ENCODE measurements at regions not wholly inside any gene's neighbourhood (a gene's known extent, or its start where the extent isn't known, plus 50 kb on each side); places are given as distances from the start of the nearest gene placed in this dataset.
"Not testable (repeated sequence)": the region's sequence is repeated elsewhere in the genome, so short reads cannot be mapped to it uniquely, and the experiment has no call there.

- DNase-seq (ENCODE audit: low read depth) = no peak
These were observed 206.0 kb downstream of the MTERF1 start for GRCh38 chr7:91674470-91674869.

GRCh38 chr7:91681718-91682117 lies 198.8 kb downstream of the MTERF1 start:
- no peak for DNase-seq (ENCODE audit: low read depth)

GRCh38 chr7:91683823-91684222 lies 196.7 kb downstream of the MTERF1 start:
- peak; percentile 52 for DNase-seq (ENCODE audit: low read depth)

DNA sequence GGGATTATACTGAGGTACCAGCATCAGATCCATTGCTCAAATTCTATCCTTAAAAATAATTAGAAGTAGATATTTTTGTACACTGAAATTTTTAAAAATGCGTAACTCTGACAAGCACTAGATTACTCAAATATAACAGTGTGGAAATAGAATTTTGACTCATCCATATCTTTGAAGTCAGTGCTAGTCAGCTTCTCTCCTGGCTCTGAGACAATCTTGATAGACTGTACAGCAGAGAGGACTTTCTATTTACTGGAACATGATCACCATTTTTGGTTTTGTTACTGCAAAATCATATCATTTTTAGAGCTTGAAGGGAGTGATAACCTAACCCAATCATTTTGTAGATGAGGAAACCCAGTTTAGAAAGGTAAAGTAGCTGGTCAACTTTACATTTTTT lies 195.0 kb downstream of the MTERF1 start:
- peak; percentile 20 for DNase-seq (ENCODE audit: low read depth)

DNA sequence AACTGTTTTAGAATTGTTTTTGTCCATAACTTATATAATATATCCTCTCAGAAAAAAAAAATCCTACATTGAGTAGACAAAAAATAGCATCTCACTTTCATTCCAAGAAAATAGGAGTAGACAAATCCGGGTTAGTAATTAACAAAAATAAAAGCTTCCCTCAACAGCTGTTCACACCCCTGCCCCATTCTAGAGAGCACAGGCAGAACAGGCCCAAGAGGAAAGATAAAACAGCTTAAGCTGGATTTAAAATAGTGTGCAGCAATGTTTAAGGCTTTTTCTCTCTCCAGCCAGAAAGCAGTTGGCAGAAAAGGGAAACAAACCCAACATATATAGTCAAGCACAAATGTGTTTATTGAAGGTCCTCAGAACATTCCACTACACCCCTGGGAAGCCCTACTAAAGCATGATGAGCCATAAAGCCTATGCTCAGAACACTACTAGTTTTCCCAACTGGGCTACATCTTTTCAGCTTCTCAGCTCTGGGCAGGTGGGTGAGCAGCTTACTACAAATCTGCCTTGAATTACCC lies 189.9 kb downstream of the MTERF1 start:
- no peak for DNase-seq (ENCODE audit: low read depth)

DNA sequence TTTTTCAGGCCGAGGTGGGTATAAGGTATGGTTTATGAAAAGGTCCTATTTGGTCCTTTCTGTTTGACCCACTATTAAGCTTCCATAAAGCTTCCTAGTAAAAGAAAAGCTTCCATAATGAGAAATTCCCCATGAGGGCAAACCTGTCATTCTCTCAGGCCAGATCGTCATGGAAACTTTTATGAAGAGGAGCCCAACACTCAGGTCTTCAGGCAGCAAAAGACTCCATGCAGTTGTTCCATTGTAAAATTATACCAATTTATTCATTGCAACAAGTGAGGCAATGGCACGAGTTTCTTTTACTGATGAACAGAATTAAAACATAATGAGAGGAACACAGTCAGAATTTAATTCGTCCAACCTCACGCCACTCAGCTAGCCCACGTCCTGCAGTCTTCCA lies 188.6 kb downstream of the MTERF1 start:
- DNase-seq (ENCODE audit: low read depth) = no peak

DNA sequence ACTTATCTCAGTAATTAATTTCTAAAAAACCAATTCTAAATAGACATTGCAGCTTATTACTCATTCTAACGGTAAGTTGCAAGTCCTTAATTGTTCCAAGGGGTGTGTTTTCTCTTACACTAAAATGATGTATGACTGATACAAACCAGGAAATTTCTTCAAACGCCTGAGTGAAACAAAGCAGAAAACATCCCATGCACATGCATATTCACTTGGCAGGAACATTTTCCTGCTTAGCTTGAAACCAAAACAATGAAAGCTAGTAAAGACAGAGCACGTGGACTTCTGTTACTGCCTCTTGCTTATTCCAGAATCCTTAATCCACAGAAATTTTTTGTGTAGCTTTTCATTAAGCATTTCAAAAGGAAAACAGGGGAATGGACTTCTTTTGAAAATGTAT lies 187.7 kb downstream of the MTERF1 start:
- no peak for DNase-seq (ENCODE audit: low read depth)

DNA sequence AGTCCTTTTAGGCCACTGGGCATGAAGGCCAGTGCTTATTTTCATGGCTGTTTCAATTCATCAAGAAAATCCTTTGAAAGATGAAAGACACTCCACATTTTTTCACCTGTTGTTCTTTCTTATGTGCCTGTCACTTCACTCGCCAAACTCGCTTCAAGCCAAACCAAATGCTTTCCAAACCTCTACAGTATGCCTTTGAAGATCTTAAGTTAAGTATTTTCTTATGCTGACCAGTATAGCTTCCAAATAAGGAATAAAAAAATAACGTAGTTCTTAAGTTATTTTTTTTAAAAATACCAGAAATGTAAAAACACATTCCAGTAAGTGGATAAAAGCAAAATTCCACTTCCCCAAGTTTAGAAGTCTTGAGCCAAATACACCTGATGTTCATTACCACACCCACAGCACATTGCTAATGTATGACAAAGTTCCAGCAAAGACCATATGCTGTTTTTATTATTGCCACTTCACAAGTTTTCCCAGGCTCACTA lies 186.1 kb downstream of the MTERF1 start:
- peak; percentile 19 for DNase-seq (ENCODE audit: low read depth)

DNA sequence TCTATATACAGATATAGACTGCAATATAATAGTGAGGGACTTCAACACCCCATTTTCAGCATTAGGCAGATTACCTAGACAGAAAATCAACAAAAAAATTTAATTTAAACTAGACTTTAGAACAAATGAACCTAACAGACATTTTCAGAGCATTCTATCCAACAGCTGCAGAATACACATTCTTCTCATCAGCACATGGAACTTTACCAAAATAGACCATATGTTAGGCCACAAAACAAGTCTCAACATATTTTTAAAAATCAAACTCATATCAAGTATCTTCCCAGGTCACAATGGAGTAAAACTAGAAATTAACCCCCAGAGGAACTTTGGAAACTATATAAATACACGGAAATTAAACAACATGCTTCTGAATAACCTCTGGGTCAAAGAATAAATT lies 169.6 kb downstream of the MTERF1 start:
- DNase-seq (ENCODE audit: low read depth) = peak; percentile 72

- peak; percentile 10 for DNase-seq (ENCODE audit: low read depth)
These were observed 166.8 kb downstream of the MTERF1 start for GRCh38 chr7:91713669-91714068.

- DNase-seq (ENCODE audit: low read depth) = peak; percentile 82
These were observed 162.6 kb downstream of the MTERF1 start for GRCh38 chr7:91717681-91718470.

- no peak for DNase-seq (ENCODE audit: low read depth)
These were observed 161.5 kb downstream of the MTERF1 start for GRCh38 chr7:91719008-91719407.

DNA sequence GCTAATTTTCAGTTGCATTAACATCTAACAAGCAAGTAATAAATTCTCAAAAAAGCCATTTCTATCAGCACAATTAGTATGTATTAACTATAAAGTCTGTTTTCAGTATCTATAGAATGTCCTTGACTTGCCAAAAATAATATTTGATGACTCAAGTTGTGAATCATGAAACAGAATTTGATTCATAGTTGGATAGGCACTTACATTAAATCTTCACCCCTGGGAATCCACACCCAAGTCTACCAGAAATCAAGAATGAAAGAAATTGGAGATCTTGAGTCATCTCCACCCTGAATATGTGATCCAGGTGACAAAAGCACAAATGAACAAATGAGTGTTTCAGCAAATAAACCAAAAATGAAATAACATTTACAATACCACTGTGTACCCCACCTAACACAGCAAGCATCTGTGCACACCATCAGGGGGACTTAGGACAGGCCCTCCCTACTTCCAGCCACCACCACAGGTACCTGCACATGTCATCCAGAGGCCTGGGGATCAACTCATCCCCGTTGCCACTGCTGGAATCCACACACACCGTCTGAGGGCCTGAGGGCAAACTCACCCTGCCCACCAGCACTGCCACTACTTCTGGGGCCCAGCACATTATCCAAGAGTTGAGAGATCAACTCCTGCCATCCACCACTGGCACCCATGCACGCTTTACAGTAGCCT lies 160.1 kb downstream of the MTERF1 start:
- peak; percentile 56 for DNase-seq (ENCODE audit: low read depth)

DNA sequence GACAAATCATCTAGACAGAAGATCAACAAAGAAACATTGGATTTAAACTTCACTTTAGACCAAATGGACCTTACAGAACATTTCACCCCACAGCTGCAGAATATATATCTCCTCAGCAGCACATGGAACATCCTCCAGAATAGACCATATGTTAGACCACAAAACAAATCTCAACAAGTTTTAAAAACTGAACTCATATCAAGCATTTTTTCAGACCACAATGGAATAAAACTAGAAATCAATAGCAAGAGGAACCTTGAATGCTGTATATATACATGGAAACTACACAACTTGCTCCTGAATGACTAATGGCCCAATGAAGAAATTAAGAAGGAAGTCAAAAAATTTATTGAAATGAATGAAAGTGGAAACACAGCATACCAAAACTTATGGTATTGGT lies 157.7 kb downstream of the MTERF1 start:
- DNase-seq (ENCODE audit: low read depth) = no peak

GRCh38 chr7:91729046-91729445 lies 151.5 kb downstream of the MTERF1 start:
- not testable (repeated sequence) for DNase-seq (ENCODE audit: low read depth)

DNA sequence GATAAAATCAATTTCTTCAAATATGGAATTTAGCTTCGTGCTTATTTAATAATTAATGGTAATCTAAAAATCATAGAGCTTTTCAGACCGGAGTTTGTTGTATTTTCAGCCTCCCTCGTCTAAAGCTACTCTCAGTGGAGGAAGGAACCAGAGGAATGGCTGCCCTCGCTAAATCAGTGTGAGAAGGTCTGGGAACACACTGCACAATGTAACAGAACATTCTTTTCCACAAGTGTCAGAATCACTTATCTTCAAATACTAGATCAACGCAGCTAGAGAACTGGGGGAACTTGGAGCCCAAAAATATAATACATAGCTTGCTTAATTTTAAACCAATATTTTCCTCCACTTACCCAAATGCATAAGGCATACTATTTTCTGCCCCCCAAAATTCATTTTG lies 148.5 kb downstream of the MTERF1 start:
- no peak for DNase-seq (ENCODE audit: low read depth)

- DNase-seq (ENCODE audit: low read depth) = no peak
These were observed 131.1 kb downstream of the MTERF1 start for GRCh38 chr7:91749418-91749817.

DNA sequence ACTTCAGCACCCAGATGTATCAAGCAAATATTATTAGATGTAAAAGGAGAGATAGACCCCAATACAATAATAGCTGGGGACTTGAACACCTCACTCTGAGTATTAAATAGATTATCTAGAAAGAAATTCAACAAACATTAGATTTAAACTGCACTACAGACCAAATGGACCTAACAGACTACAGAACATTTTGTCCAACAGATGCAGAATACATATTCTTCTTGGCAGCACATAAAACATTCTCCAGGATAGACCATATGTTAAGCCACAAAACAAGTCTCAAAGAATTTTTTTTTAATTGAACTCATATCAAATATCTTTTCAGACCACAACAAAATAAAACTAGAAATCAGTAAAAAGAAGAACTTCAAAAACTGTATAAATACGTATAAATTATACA lies 130.4 kb downstream of the MTERF1 start:
- peak; percentile 3 for DNase-seq (ENCODE audit: low read depth)

DNA sequence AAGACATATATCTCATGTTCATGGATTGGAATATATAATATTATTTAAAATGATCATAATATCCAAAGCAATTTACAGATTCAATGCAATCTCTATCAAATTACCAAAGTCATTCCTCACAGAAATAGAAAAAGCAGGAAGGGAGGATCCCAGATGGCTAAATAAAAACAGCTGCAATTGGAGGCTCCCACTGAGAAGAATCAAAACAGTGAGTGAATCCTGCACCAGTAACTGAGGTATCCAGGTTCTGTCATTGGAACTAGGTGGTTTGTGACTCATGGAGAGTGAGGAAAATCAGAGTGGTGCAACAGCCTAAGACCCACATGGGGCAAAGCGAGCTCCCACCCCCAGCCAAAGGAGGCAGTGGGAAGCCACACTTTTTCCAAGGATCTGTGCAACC lies 128.4 kb downstream of the MTERF1 start:
- peak; percentile 22 for DNase-seq (ENCODE audit: low read depth)

DNA sequence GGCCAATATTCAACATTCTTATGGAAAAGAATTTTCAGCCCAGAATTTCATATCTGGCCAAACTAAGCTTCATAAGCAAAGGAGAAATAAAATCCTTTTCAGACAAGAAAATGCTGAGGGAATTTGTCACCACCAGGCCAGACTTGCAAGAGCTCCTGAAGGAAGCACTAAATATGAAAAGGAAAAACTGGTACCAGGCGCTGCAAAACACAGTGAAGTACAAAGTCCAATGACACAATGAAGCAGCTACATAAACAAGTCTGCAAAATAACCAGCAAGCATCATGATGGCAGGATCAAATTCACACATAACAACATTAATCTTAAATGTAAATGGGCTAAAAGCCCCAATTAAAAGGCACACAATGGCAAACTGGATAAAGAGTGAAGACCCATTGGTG lies 126.2 kb downstream of the MTERF1 start:
- DNase-seq (ENCODE audit: low read depth) = not testable (repeated sequence)

DNA sequence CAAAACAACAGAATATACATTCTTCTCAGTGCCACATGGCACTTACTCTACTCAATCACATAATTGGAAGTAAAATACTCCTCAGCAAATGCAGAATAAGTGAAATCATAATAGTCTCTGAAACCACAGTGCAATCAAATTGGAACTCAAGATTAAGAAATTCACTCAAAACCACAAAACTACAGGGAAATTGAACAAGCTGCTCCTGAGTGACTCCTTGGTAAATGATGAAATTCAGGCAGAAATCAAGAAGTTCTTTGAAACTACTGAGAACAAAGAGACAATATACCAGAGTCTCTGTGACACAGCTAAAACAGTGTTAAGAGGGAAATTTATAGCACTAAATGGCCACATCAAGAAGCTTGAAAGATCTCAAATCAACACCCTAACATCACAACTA lies 125.4 kb downstream of the MTERF1 start:
- DNase-seq (ENCODE audit: low read depth) = peak; percentile 37

DNA sequence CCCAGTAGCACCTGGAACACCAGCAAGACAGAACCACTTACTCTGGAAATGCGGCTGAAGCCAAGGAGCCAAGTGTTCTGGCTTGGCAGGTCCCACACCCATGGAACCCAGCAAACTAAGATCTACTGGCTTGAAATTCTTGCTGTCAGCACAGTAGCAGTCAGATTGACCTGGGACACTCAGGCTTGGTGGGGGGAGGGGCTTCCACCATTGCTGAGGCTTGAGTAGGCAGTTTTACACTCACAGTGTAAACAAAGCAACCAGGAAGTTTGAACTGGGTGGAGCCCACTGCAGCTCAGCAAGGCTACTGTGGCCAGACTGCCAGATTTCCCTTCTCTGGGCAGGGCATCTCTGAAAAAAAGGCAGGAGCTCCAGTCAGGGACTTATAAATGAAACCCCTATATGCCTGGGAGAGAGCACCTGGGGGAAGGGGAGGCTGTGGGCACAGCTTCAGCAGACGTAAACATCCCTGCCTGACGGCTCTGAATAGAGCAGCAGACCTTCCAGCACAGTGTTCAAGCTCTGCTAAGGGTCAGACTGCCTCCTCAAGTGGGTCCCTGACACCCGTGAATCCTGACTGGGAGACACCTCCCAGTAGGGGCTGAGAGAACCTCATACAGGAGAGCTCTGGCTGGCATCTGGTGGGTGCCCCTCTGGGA lies 121.2 kb downstream of the MTERF1 start:
- peak; percentile 17 for DNase-seq (ENCODE audit: low read depth)

All from LHCN-M2 (cell line).